ENCODE measurements at regions not wholly inside any gene's neighbourhood (a gene's known extent, or its start where the extent isn't known, plus 50 kb on each side); places are given as distances from the start of the nearest gene placed in this dataset.
"Not testable (repeated sequence)": the region's sequence is repeated elsewhere in the genome, so short reads cannot be mapped to it uniquely, and the experiment has no call there.

GRCh38 chr7:81833401-81833800 lies 63.6 kb upstream of the HGF start:
- TF ChIP-seq CTCF (IDR thresholded peaks at IDR 0.05) (no peak), POLR2A (IDR thresholded peaks at IDR 0.05) (no peak)
- H3K4me3 ChIP-seq: no peak overlapping the region
- intact Hi-C loops (cut with DNase I): no loop called here

GRCh38 chr7:81831883-81832282 lies 62.0 kb upstream of the HGF start:
- Histone ChIP-seq H3K9me3 (peaks cover 0 to 14% (median 0%) of the 10 kb centered on the region in 3 donors), H3K4me3 (no peak overlapping the region), H3K4me1 (no peaks in the 10 kb centered on the region), H3K36me3 (no peaks in the 10 kb centered on the region), H3K27ac (no peak overlapping the region), H3K27me3 (no peaks in the 10 kb centered on the region)
- intact Hi-C loops (cut with DNase I): no loop called here
- no peak for DNase-seq
- TF ChIP-seq CTCF (IDR thresholded peaks at IDR 0.05) (no peak), POLR2A (IDR thresholded peaks at IDR 0.05) (no peak)

More at GRCh38 chr7:81833401-81833800, 63.6 kb upstream of the HGF start:
- H3K36me3 ChIP-seq: no peaks in the 10 kb centered on the region
- H3K27ac ChIP-seq: no peak overlapping the region
- peaks cover 0 to 14% (median 0%) of the 10 kb centered on the region in 3 donors for H3K9me3 ChIP-seq
- no peaks in the 10 kb centered on the region for H3K4me1 ChIP-seq
- DNase-seq: no peak
- no peaks in the 10 kb centered on the region for H3K27me3 ChIP-seq

DNA sequence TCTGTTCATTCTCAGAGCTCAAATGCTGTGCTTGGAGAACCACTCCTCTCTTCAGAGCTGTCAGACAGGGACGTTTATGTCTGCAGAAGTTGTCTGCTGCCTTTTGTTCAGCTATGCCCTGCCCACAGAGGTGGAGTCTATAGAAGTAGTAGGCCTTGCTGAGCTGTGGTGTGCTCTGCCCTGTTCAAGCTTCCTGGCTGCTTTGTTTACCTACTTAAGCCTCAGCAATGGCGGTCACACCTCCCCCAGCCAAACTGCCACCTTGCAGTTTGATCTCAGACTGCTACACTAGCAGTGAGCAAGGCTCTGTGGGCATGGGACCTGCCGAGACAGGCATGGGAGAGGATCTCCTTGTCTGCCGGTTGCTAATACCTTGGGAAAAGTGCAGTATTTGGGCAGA lies 59.7 kb upstream of the HGF start:
- H3K9me3 ChIP-seq: peaks cover 0 to 14% (median 0%) of the 10 kb centered on the region in 3 donors
- whole genome bisulfite sequencing, 2 donors: 45 to 100% methylated on average over 2 to 4 of the region's 4 CpGs
- H3K36me3 ChIP-seq; H3K27ac ChIP-seq; H3K4me1 ChIP-seq; intact Hi-C loops (cut with DNase I); H3K4me3 ChIP-seq; H3K27me3 ChIP-seq; DNase-seq: not testable (repeated sequence)

GRCh38 chr7:81822811-81823210 lies 53.0 kb upstream of the HGF start:
- DNase-seq: no peak
- Histone ChIP-seq H3K27me3 (no peaks in the 10 kb centered on the region), H3K4me1 (no peaks in the 10 kb centered on the region), H3K36me3 (no peaks in the 10 kb centered on the region), H3K9me3 (no peaks in the 10 kb centered on the region), H3K27ac (no peak overlapping the region), H3K4me3 (no peak overlapping the region)
- intact Hi-C loops (cut with DNase I): no loop called here
- WGBS, 2 donors: 43 to 80% methylated on average over 1 of the region's 1 CpG
- TF ChIP-seq CTCF (IDR thresholded peaks at IDR 0.05): no peak
- TF ChIP-seq POLR2A (IDR thresholded peaks at IDR 0.05): no peak

DNA sequence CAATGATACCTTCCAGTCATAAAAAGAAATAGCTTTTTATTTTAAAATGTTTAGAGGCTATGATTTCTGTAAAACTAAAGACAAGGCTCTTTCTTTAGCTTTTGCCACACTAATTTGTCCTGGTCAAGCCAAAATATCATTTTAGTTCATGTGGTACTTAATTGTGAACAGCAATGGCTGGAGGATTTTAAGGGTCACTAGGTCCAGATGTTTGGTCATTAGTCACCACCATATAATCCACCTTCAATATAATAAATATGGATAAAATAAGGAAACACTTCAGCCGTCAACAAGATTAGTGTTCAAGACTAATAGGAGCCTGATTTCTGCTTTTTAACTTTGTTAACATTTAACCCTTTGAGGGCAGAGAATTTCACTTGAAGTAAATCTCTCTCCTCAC lies 50.0 kb upstream of the HGF start:
- Histone ChIP-seq H3K4me1 (no peaks in the 10 kb centered on the region), H3K4me3 (no peak overlapping the region), H3K27me3 (no peaks in the 10 kb centered on the region), H3K27ac (no peak overlapping the region), H3K36me3 (no peaks in the 10 kb centered on the region), H3K9me3 (no peaks in the 10 kb centered on the region)
- DNase-seq: no peak
- TF ChIP-seq CTCF (IDR thresholded peaks at IDR 0.05) (no peak), POLR2A (IDR thresholded peaks at IDR 0.05) (no peak)
- 20 to 26% methylated on average over 1 of the region's 1 CpG for WGBS, 2 donors
- intact Hi-C loops (cut with DNase I): no loop called here

Measured in esophagus squamous epithelium (tissue), 5 donors.